Ovary (tissue), 3 donors: ENCODE measurements at regions not wholly inside any gene's neighbourhood (a gene's known extent, or its start where the extent isn't known, plus 50 kb on each side); places are given as distances from the start of the nearest gene placed in this dataset.

Source experiments
- CTCF ChIP-seq, 3 donors: fragments of 450-650 bp in 2 of 3; fragments of 200-600 bp in 1 of 3; IDR thresholded peaks; one replicate each; pipeline versions ENCODE4 v1.5.1 to v1.8.0; 2016 to 2022; ENCODE audit warnings: antibody characterized with exemption in 3 of 3, mild to moderate bottlenecking in 1 of 3
- EP300 ChIP-seq: sonication (generic); formaldehyde crosslinking; IDR thresholded peaks from one replicate; pipeline ENCODE4 v1.6.1; 2017; ENCODE audit warnings: antibody characterized with exemption
- POLR2A ChIP-seq: fragments of 450-650 bp; IDR thresholded peaks from one replicate; pipeline ENCODE4 v1.6.1; 2017; ENCODE audit warnings: antibody characterized with exemption, mild to moderate bottlenecking, moderate library complexity
- donor health status: DM: no; HTN: no; CAD: no.

- TF ChIP-seq POLR2A (no peak), CTCF (IDR thresholded peaks at IDR 0.05) (no peak), EP300 (no peak)
Measured at GRCh38 chr7:50202052-50202555, 102.4 kb upstream of the IKZF1 start.
